Sigmoid colon (tissue), 6 donors: ENCODE measurements at regions not wholly inside any gene's neighbourhood (a gene's known extent, or its start where the extent isn't known, plus 50 kb on each side); places are given as distances from the start of the nearest gene placed in this dataset.

Experiments used
- DNase-seq: peaks from one replicate; pipeline ENCODE4 v3.0.0-alpha.2; 2019
- H3K27ac ChIP-seq, 4 donors: fragments of 200-600 bp; sonication (generic); one replicate each; pipeline ENCODE4 v1.5.1; 2016 to 2019; ENCODE audit warnings: mild to moderate bottlenecking in 1 of 4
- H3K27me3 ChIP-seq, 3 donors: fragments of 200-600 bp; sonication (generic); one replicate each; pipeline ENCODE4 v1.5.1; 2019; ENCODE audit warnings: mild to moderate bottlenecking in 1 of 3
- H3K36me3 ChIP-seq, 4 donors: fragments of 200-600 bp; sonication (generic); one replicate each; pipeline ENCODE4 v1.5.1; 2016 to 2019
- H3K4me1 ChIP-seq, 4 donors: fragments of 200-600 bp; sonication (generic); one replicate each; pipeline ENCODE4 v1.5.1; 2017 to 2019
- H3K4me3 ChIP-seq, 4 donors: fragments of 200-600 bp; sonication (generic); one replicate each; pipeline ENCODE4 v1.5.1; 2017 to 2019; ENCODE audit warnings: mild to moderate bottlenecking in 2 of 4, moderate library complexity in 1 of 4
- H3K9me3 ChIP-seq, 4 donors: fragments of 200-600 bp in 3 of 4; sonication (generic) in 3 of 4; one replicate each; pipeline versions ENCODE4 v1.5.1 to v1.6.1; 2013 to 2019
- CTCF ChIP-seq, 4 experiments: fragments of 450-650 bp in 3 of 4; fragments of 200-600 bp in 1 of 4; IDR thresholded peaks; one replicate each; pipeline ENCODE4 v1.5.1; 2016 to 2019; ENCODE audit warnings: antibody characterized with exemption in 4 of 4, mild to moderate bottlenecking in 3 of 4, moderate library complexity in 2 of 4
- EP300 ChIP-seq, 4 donors: sonication (generic); formaldehyde crosslinking; IDR thresholded peaks; one replicate each; pipeline ENCODE4 v1.6.1; 2017; ENCODE audit warnings: antibody characterized with exemption in 4 of 4
- POLR2A ChIP-seq, 2 donors: fragments of 450-650 bp; IDR thresholded peaks; one replicate each; pipeline ENCODE4 v1.6.1; 2016; ENCODE audit warnings: antibody characterized with exemption in 2 of 2, mild to moderate bottlenecking in 2 of 2, moderate library complexity in 2 of 2
- POLR2AphosphoS5 ChIP-seq, 4 donors: sonication (generic); formaldehyde crosslinking; IDR thresholded peaks; one replicate each; pipeline ENCODE4 v1.6.1; 2017; ENCODE audit warnings: antibody characterized with exemption in 4 of 4
- WGBS, 2 donors: extraction: QIAGEN DNeasy Blood & Tissue Kit; methylation state at CpG; one replicate each; pipeline ENCODE4 v1.1.7; 2013; 5-methylcytosine and 5-hydroxymethylcytosine counted together
- intact Hi-C: fragments of 100-400 bp; cut with DNase I; formaldehyde crosslinking; loops from one replicate; pipeline ENCODE4 v1.15.1; 2023
- donor health status: healthy with polysubstance abuse.
- donor health status: healthy.

GRCh38 chr6:121959501-121959900 lies 440.0 kb upstream of the HSF2 start:
- no peak for DNase-seq
- Histone ChIP-seq H3K27ac (no peak overlapping the region), H3K4me3 (no peak overlapping the region), H3K36me3 (no peaks in the 10 kb centered on the region), H3K9me3 (no peaks in the 10 kb centered on the region), H3K4me1 (no peaks in the 10 kb centered on the region), H3K27me3 (no peaks in the 10 kb centered on the region)
- TF ChIP-seq POLR2A (IDR thresholded peaks at IDR 0.05) (no peak), EP300 (IDR thresholded peaks at IDR 0.05) (no peak), POLR2AphosphoS5 (IDR thresholded peaks at IDR 0.05) (no peak), CTCF (IDR thresholded peaks at IDR 0.05) (no peak)
- intact Hi-C loops = no loop called here
- 12 to 30% methylated on average over 5 of the region's 5 CpGs for WGBS, 2 donors

GRCh38 chr6:121961619-121962125 lies 437.8 kb upstream of the HSF2 start:
- Histone ChIP-seq H3K36me3 (no peaks in the 10 kb centered on the region), H3K4me3 (no peak overlapping the region), H3K4me1 (no peaks in the 10 kb centered on the region), H3K27ac (no peak overlapping the region), H3K9me3 (no peaks in the 10 kb centered on the region), H3K27me3 (no peaks in the 10 kb centered on the region)
- 41 to 65% methylated on average over 1 of the region's 1 CpG for WGBS, 2 donors
- intact Hi-C loops = no loop called here
- DNase-seq = no peak
- TF ChIP-seq CTCF (IDR thresholded peaks at IDR 0.05) (no peak), EP300 (IDR thresholded peaks at IDR 0.05) (no peak), POLR2AphosphoS5 (IDR thresholded peaks at IDR 0.05) (no peak), POLR2A (IDR thresholded peaks at IDR 0.05) (no peak)

- H3K4me3 ChIP-seq = no peak overlapping the region
- no peak for DNase-seq
- no peak for TF ChIP-seq EP300 (IDR thresholded peaks at IDR 0.05)
- TF ChIP-seq POLR2A (IDR thresholded peaks at IDR 0.05) = no peak
- TF ChIP-seq CTCF (IDR thresholded peaks at IDR 0.05) = no peak
- TF ChIP-seq POLR2AphosphoS5 (IDR thresholded peaks at IDR 0.05) = no peak
- intact Hi-C loops = no loop called here
- H3K9me3 ChIP-seq = no peaks in the 10 kb centered on the region
- WGBS, 2 donors = 74 to 80% methylated on average over 2 of the region's 2 CpGs
- no peaks in the 10 kb centered on the region for H3K4me1 ChIP-seq
- no peak overlapping the region for H3K27ac ChIP-seq
- H3K27me3 ChIP-seq = no peaks in the 10 kb centered on the region
- H3K36me3 ChIP-seq = no peaks in the 10 kb centered on the region
Observed at GRCh38 chr6:121963826-121964225, 435.6 kb upstream of the HSF2 start.

- TF ChIP-seq EP300 (IDR thresholded peaks at IDR 0.05) = no peak
- no peaks in the 10 kb centered on the region for H3K36me3 ChIP-seq
- no peak overlapping the region for H3K27ac ChIP-seq
- H3K9me3 ChIP-seq = no peaks in the 10 kb centered on the region
- DNase-seq = no peak
- no peak overlapping the region for H3K4me3 ChIP-seq
- 83 to 87% methylated on average over 4 of the region's 4 CpGs for WGBS, 2 donors
- intact Hi-C loops = no loop called here
- H3K27me3 ChIP-seq = no peaks in the 10 kb centered on the region
- H3K4me1 ChIP-seq = no peaks in the 10 kb centered on the region
Observed at GRCh38 chr6:121965739-121966138, 433.7 kb upstream of the HSF2 start.

- no peak overlapping the region for H3K4me3 ChIP-seq
- no peaks in the 10 kb centered on the region for H3K9me3 ChIP-seq
- no peak for TF ChIP-seq POLR2A (IDR thresholded peaks at IDR 0.05)
- no peak for TF ChIP-seq EP300 (IDR thresholded peaks at IDR 0.05)
- TF ChIP-seq POLR2AphosphoS5 (IDR thresholded peaks at IDR 0.05) = no peak
- TF ChIP-seq CTCF (IDR thresholded peaks at IDR 0.05) = no peak
- no peaks in the 10 kb centered on the region for H3K27me3 ChIP-seq
- WGBS, 2 donors = 66 to 70% methylated on average over 2 of the region's 2 CpGs
- H3K27ac ChIP-seq = no peak overlapping the region
- no peaks in the 10 kb centered on the region for H3K36me3 ChIP-seq
- H3K4me1 ChIP-seq = no peaks in the 10 kb centered on the region
- DNase-seq = no peak
- intact Hi-C loops = no loop called here
Observed at GRCh38 chr6:121967631-121968030, 431.8 kb upstream of the HSF2 start.
